GM21723 (cell line): ENCODE measurements at regions not wholly inside any gene's neighbourhood (a gene's known extent, or its start where the extent isn't known, plus 50 kb on each side); places are given as distances from the start of the nearest gene placed in this dataset.
"Not testable (repeated sequence)": the region's sequence is repeated elsewhere in the genome, so short reads cannot be mapped to it uniquely, and the experiment has no call there.

ENCODE experiments used
- ATAC-seq: cut with Tn5 transposase; IDR thresholded peaks from one replicate; pipeline ENCODE4 v1.9.1; 2021; ENCODE audit warnings: mild to moderate bottlenecking, moderate library complexity; ENCODE audit not compliant: unreplicated experiment

- ATAC-seq, result no peak
These were observed 192.2 kb downstream of the MCHR2 start for GRCh38 chr6:99801805-99802204.

- no peak for ATAC-seq
These were observed 191.5 kb downstream of the MCHR2 start for GRCh38 chr6:99802396-99803031.

- no peak for ATAC-seq
These were observed 185.0 kb downstream of the MCHR2 start for GRCh38 chr6:99808992-99809391.

GRCh38 chr6:99810295-99810694 lies 183.7 kb downstream of the MCHR2 start:
- no peak for ATAC-seq

- ATAC-seq, result no peak
These were observed 182.9 kb downstream of the MCHR2 start for GRCh38 chr6:99810942-99811620.

- ATAC-seq, result no peak
These were observed 182.4 kb downstream of the MCHR2 start for GRCh38 chr6:99811636-99812035.

- no peak for ATAC-seq
These were observed 180.5 kb downstream of the MCHR2 start for GRCh38 chr6:99813565-99813964.

GRCh38 chr6:99814230-99814928 lies 179.6 kb downstream of the MCHR2 start:
- ATAC-seq, result no peak

GRCh38 chr6:99816795-99817194 lies 177.2 kb downstream of the MCHR2 start:
- ATAC-seq, result no peak

GRCh38 chr6:99818161-99818560 lies 175.9 kb downstream of the MCHR2 start:
- no peak for ATAC-seq

GRCh38 chr6:99819853-99820252 lies 174.2 kb downstream of the MCHR2 start:
- ATAC-seq, result no peak

GRCh38 chr6:99821164-99821563 lies 172.9 kb downstream of the MCHR2 start:
- ATAC-seq, result no peak

- peak; percentile 84 for ATAC-seq
These were observed 171.1 kb downstream of the MCHR2 start for GRCh38 chr6:99822741-99823512.

GRCh38 chr6:99823513-99824235 lies 170.3 kb downstream of the MCHR2 start:
- ATAC-seq, result not testable (repeated sequence)

- no peak for ATAC-seq
These were observed 161.0 kb downstream of the MCHR2 start for GRCh38 chr6:99833034-99833433.

- no peak for ATAC-seq
These were observed 157.6 kb downstream of the MCHR2 start for GRCh38 chr6:99836471-99836870.

- no peak for ATAC-seq
These were observed 155.4 kb downstream of the MCHR2 start for GRCh38 chr6:99838607-99839006.

- ATAC-seq, result no peak
These were observed 152.7 kb downstream of the MCHR2 start for GRCh38 chr6:99841297-99841696.

- no peak for ATAC-seq
These were observed 148.0 kb downstream of the MCHR2 start for GRCh38 chr6:99846006-99846405.

GRCh38 chr6:99850841-99851240 lies 143.2 kb downstream of the MCHR2 start:
- ATAC-seq, result no peak

- no peak for ATAC-seq
These were observed 142.0 kb downstream of the MCHR2 start for GRCh38 chr6:99852031-99852430.
